HEK293 (cell line): ENCODE measurements at regions not wholly inside any gene's neighbourhood (a gene's known extent, or its start where the extent isn't known, plus 50 kb on each side); places are given as distances from the start of the nearest gene placed in this dataset.

Source experiments
- CTCF ChIA-PET: fragments of 350-600 bp; formaldehyde crosslinking; extraction: SDS; loops from one replicate; lab custom pipeline; 2021; ENCODE audit warnings: antibody characterized with exemption; lab: Yijun Ruan, JAX
- POLR2A ChIA-PET: fragments of 300-600 bp; formaldehyde crosslinking; extraction: SDS; loops from one replicate; lab custom pipeline; 2020; ENCODE audit warnings: antibody characterized with exemption, inconsistent platforms; lab: Yijun Ruan, JAX
- H3K27ac ChIP-seq: fragments of 200-500 bp; sonication (Bioruptor generic); 2 replicates; pipeline ENCODE4 v1.5.1; 2014; ENCODE audit warnings: low read depth, low read length, control low read depth, inconsistent platforms; ENCODE audit errors: extremely low read depth
- H3K36me3 ChIP-seq, 2 experiments: fragments of 200-500 bp in 1 of 2; sonication (Bioruptor generic) in 1 of 2; 1 replicate in 1 of 2; 2 replicates in 1 of 2; pipeline ENCODE4 v1.5.1; 2014 to 2017; ENCODE audit warnings: inconsistent platforms in 2 of 2, low read length in 2 of 2; ENCODE audit not compliant: control insufficient read depth in 2 of 2, insufficient read depth in 1 of 2
- H3K4me1 ChIP-seq: fragments of 200-500 bp; sonication (Bioruptor generic); 2 replicates; pipeline ENCODE4 v1.5.1; 2014; ENCODE audit warnings: mild to moderate bottlenecking, low read length, inconsistent platforms; ENCODE audit not compliant: control insufficient read depth, insufficient read depth
- H3K4me3 ChIP-seq: 2 replicates; pipeline ENCODE4 v1.5.1; 2011; ENCODE audit warnings: low read depth, mild to moderate bottlenecking, control low read depth, low read length, moderate library complexity
- H3K9me3 ChIP-seq: fragments of 200-500 bp; sonication (Bioruptor generic); 2 replicates; pipeline ENCODE4 v1.5.1; 2014; ENCODE audit warnings: low read depth, low read length, inconsistent platforms; ENCODE audit not compliant: control insufficient read depth, insufficient read depth
- ATF2 ChIP-seq: fragments of 450-650 bp; formaldehyde crosslinking; IDR thresholded peaks from 2 replicates; pipeline ENCODE4 v1.5.1; 2016; ENCODE audit warnings: missing biosample characterization, missing genetic modification characterization, low read depth
- HOXA7 ChIP-seq: sonication (generic); formaldehyde crosslinking; IDR thresholded peaks from 2 replicates; pipeline ENCODE4 v1.8.1; 2022; ENCODE audit warnings: missing genetic modification reagents, borderline replicate concordance
- KLF10 ChIP-seq: fragments of 450-650 bp; IDR thresholded peaks from 2 replicates; pipeline ENCODE4 v1.5.1; 2018; ENCODE audit warnings: missing biosample characterization, mild to moderate bottlenecking, missing genetic modification characterization
- PBX3 ChIP-seq: sonication (generic); formaldehyde crosslinking; IDR thresholded peaks from 2 replicates; pipeline ENCODE4 v1.8.1; 2022; ENCODE audit warnings: mild to moderate bottlenecking, moderate library complexity, missing genetic modification reagents
- PRDM10 ChIP-seq: fragments of 450-650 bp; formaldehyde crosslinking; IDR thresholded peaks from 2 replicates; pipeline ENCODE4 v1.5.1; 2016; ENCODE audit warnings: missing biosample characterization, missing genetic modification characterization
- SP2 ChIP-seq: fragments of 450-650 bp; formaldehyde crosslinking; IDR thresholded peaks from 2 replicates; pipeline ENCODE4 v1.5.1; 2016; ENCODE audit warnings: missing biosample characterization, missing genetic modification characterization
- SP3 ChIP-seq: fragments of 450-650 bp; formaldehyde crosslinking; IDR thresholded peaks from 2 replicates; pipeline ENCODE4 v1.5.1; 2016; ENCODE audit warnings: missing biosample characterization, missing genetic modification characterization
- ZBTB7A ChIP-seq: fragments of 450-650 bp; formaldehyde crosslinking; IDR thresholded peaks from 2 replicates; pipeline ENCODE4 v1.5.1; 2016; ENCODE audit warnings: low read depth, missing biosample characterization, missing genetic modification characterization
- ZNF133 ChIP-seq: fragments of 450-650 bp; formaldehyde crosslinking; IDR thresholded peaks from 2 replicates; pipeline ENCODE4 v1.5.1; 2016; ENCODE audit warnings: missing biosample characterization, missing genetic modification characterization
- ZNF148 ChIP-seq: fragments of 450-650 bp; formaldehyde crosslinking; IDR thresholded peaks from 2 replicates; pipeline ENCODE4 v1.5.0; 2017; ENCODE audit warnings: missing biosample characterization, missing genetic modification characterization, borderline replicate concordance
- ZNF426 ChIP-seq: fragments of 450-650 bp; formaldehyde crosslinking; IDR thresholded peaks from 2 replicates; pipeline ENCODE4 v1.5.1; 2017; ENCODE audit warnings: missing biosample characterization, missing genetic modification characterization, mild to moderate bottlenecking, inconsistent platforms, moderate library complexity
- ZNF433 ChIP-seq: fragments of 450-650 bp; formaldehyde crosslinking; IDR thresholded peaks from 2 replicates; pipeline ENCODE4 v1.5.1; 2016; ENCODE audit warnings: missing biosample characterization, missing genetic modification characterization, low read depth
- ZNF571 ChIP-seq: fragments of 450-650 bp; formaldehyde crosslinking; IDR thresholded peaks from 2 replicates; pipeline ENCODE4 v1.5.0; 2017; ENCODE audit warnings: missing biosample characterization, missing genetic modification characterization
- ZNF600 ChIP-seq: fragments of 450-650 bp; formaldehyde crosslinking; IDR thresholded peaks from 2 replicates; pipeline ENCODE4 v1.5.1; 2016; ENCODE audit warnings: missing biosample characterization, missing genetic modification characterization
- ZNF645 ChIP-seq: fragments of 450-650 bp; formaldehyde crosslinking; IDR thresholded peaks from 2 replicates; pipeline ENCODE4; 2016; ENCODE audit warnings: missing biosample characterization, missing genetic modification characterization
- ZNF660 ChIP-seq: fragments of 450-650 bp; IDR thresholded peaks from 2 replicates; pipeline ENCODE4 v1.5.1; 2018; ENCODE audit warnings: missing biosample characterization, mild to moderate bottlenecking, missing genetic modification characterization
- ZNF704 ChIP-seq: fragments of 450-650 bp; formaldehyde crosslinking; IDR thresholded peaks from 2 replicates; pipeline ENCODE4 v1.5.1; 2016; ENCODE audit warnings: missing biosample characterization, missing genetic modification characterization
- ZNF830 ChIP-seq: fragments of 450-650 bp; IDR thresholded peaks from 2 replicates; pipeline ENCODE4 v1.5.0; 2018; ENCODE audit warnings: missing biosample characterization, missing genetic modification characterization, low read depth, mild to moderate bottlenecking, moderate library complexity
- ZSCAN23 ChIP-seq: fragments of 450-650 bp; formaldehyde crosslinking; IDR thresholded peaks from 2 replicates; pipeline ENCODE4 v1.5.1; 2016; ENCODE audit warnings: missing biosample characterization, missing genetic modification characterization

- H3K27ac ChIP-seq, result no peak overlapping the region
- H3K36me3 ChIP-seq, result no peaks in the 10 kb centered on the region
- no peak overlapping the region for H3K4me3 ChIP-seq
- POLR2A ChIA-PET, result no interaction called here
- no peaks in the 10 kb centered on the region; the same call in 1 of the 2 replicates for H3K4me1 ChIP-seq
- CTCF ChIA-PET, result no interaction called here
- H3K9me3 ChIP-seq, result no peaks in the 10 kb centered on the region
- TF ChIP-seq PRDM10 (tag by site-specific recombination) (no peak), PBX3 (CRISPR knock-in tag) (no peak)
Observed at GRCh38 chr4:123846561-123846960, 450.0 kb downstream of the SPRY1 start.

- no peaks in the 10 kb centered on the region; the same call in 1 of the 2 replicates for H3K4me1 ChIP-seq
Observed at GRCh38 chr4:123848606-123849005, 452.0 kb downstream of the SPRY1 start.

More at GRCh38 chr4:123848606-123849005, 452.0 kb downstream of the SPRY1 start:
- ChIA-PET CTCF (no interaction called here), POLR2A (no interaction called here)
- H3K27ac ChIP-seq, result no peak overlapping the region
- H3K4me3 ChIP-seq, result no peak overlapping the region
- TF ChIP-seq ZNF645 (tag by site-specific recombination), result no peak
- TF ChIP-seq HOXA7 (CRISPR knock-in tag), result no peak
- no peak for TF ChIP-seq ZNF133 (tag by site-specific recombination)
- TF ChIP-seq SP3, result no peak
- TF ChIP-seq ZSCAN23 (tag by site-specific recombination), result no peak
- no peak for TF ChIP-seq ZNF426
- no peak for TF ChIP-seq ZNF600
- no peak for TF ChIP-seq ATF2 (tag by site-specific recombination)
- no peak for TF ChIP-seq ZNF571 (tag by site-specific recombination)
- no peak for TF ChIP-seq PRDM10 (tag by site-specific recombination)
- TF ChIP-seq ZNF660 (tag by site-specific recombination), result no peak
- TF ChIP-seq KLF10 (tag by site-specific recombination), result no peak
- no peak for TF ChIP-seq ZNF148 (tag by site-specific recombination)
- no peak for TF ChIP-seq SP2 (tag by site-specific recombination)
- no peak for TF ChIP-seq ZNF704 (tag by site-specific recombination)
- no peak for TF ChIP-seq ZBTB7A (tag by site-specific recombination)
- TF ChIP-seq ZNF830, result no peak
- TF ChIP-seq ZNF433 (tag by site-specific recombination), result no peak
- no peaks in the 10 kb centered on the region for H3K9me3 ChIP-seq
- no peaks in the 10 kb centered on the region for H3K36me3 ChIP-seq
